ENCODE measurements at regions not wholly inside any gene's neighbourhood (a gene's known extent, or its start where the extent isn't known, plus 50 kb on each side); places are given as distances from the start of the nearest gene placed in this dataset.

DNA sequence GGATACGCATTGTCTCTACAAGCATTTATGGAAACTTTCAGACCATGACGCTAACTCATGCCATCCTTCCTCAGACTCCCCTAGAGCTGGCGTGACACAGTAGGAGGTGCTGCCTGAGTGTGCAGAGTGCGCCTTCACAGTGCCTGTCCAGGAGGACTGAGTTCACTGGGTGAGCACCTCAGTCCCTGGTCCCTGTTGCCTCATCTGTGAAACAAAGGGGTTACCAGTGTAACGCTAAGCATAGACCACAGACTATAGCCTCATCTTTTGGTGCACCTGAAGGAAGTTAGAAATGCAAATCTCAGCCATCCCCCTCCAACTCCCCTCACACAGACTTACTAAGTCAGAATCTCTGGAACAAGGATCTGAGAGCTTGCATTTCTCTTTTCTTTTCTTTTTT, 142.8 kb downstream of the TMEM17 start:
- TF ChIP-seq, protein P1, sequence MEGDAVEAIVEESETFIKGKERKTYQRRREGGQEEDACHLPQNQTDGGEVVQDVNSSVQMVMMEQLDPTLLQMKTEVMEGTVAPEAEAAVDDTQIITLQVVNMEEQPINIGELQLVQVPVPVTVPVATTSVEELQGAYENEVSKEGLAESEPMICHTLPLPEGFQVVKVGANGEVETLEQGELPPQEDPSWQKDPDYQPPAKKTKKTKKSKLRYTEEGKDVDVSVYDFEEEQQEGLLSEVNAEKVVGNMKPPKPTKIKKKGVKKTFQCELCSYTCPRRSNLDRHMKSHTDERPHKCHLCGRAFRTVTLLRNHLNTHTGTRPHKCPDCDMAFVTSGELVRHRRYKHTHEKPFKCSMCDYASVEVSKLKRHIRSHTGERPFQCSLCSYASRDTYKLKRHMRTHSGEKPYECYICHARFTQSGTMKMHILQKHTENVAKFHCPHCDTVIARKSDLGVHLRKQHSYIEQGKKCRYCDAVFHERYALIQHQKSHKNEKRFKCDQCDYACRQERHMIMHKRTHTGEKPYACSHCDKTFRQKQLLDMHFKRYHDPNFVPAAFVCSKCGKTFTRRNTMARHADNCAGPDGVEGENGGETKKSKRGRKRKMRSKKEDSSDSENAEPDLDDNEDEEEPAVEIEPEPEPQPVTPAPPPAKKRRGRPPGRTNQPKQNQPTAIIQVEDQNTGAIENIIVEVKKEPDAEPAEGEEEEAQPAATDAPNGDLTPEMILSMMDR (IDR thresholded peaks at IDR 0.05) = no peak
- no peak for TF ChIP-seq POLR2A (IDR thresholded peaks at IDR 0.05)
